ENCODE measurements at regions not wholly inside any gene's neighbourhood (a gene's known extent, or its start where the extent isn't known, plus 50 kb on each side); places are given as distances from the start of the nearest gene placed in this dataset.
A peak's percentile ranks its signal among the peaks of the same experiment; 100 is the strongest.
"Not testable (repeated sequence)": the region's sequence is repeated elsewhere in the genome, so short reads cannot be mapped to it uniquely, and the experiment has no call there.

- FAIRE-seq (no peak), DNase-seq (ENCODE audit: low spot score) (no peak)
These were observed 526.6 kb upstream of the CCDC196 start for GRCh38 chr14:65959563-65960024.

DNA sequence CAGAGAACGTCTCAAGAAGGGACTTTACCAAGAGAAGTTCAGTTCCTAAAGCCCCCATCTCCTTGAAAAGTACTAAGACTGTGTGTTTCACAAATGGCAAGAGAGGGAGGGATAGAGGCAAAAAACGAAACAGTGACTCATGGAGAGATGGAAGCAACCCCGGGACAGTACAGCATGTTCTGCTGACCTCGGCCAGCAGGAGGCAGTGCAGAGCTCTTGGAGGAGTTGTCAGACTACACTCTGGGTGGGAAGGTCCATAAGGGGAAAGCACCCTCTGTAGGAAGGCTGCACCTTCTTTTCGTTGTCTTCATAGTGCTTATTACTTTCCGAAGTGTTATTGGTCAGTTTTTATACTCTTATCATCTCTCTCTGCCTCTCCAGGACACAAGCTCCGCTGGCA lies 525.2 kb upstream of the CCDC196 start:
- DNase-seq (ENCODE audit: low spot score) (peak; percentile 69), FAIRE-seq (peak; percentile 68)

GRCh38 chr14:65962952-65963351 lies 523.2 kb upstream of the CCDC196 start:
- FAIRE-seq (no peak), DNase-seq (ENCODE audit: low spot score) (no peak)

GRCh38 chr14:65964366-65964765 lies 521.8 kb upstream of the CCDC196 start:
- FAIRE-seq: no peak
- DNase-seq (ENCODE audit: low spot score): no peak

DNA sequence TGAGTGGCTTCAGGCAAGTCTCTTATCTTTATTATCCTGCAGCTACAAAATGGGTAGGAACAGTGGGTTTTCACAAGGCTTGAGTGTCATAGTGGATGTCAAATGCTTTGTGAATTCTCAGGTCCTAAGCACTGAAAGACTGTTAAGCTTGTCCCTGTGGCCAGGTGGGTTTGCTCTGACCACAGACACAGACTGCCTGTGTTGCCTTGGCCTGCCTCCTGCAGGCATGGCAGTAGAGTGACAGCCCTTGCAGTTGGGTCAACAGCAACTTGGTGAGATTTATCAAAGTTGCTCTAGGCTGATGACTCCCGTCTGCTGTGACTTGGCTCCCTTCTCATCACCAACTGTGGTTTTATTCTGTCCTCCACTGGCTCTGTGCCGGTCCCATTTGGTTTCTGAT lies 520.0 kb upstream of the CCDC196 start:
- DNase-seq (ENCODE audit: low spot score) (no peak), FAIRE-seq (peak; percentile 40)

- FAIRE-seq: peak; percentile 52
- DNase-seq (ENCODE audit: low spot score): no peak
These were observed 513.8 kb upstream of the CCDC196 start for GRCh38 chr14:65972346-65972870.

GRCh38 chr14:65972891-65973290 lies 513.3 kb upstream of the CCDC196 start:
- FAIRE-seq: peak; percentile 92
- no peak for DNase-seq (ENCODE audit: low spot score)

GRCh38 chr14:65975865-65976264 lies 510.3 kb upstream of the CCDC196 start:
- FAIRE-seq (peak; percentile 53), DNase-seq (ENCODE audit: low spot score) (no peak)

GRCh38 chr14:65976761-65977404 lies 509.3 kb upstream of the CCDC196 start:
- DNase-seq (ENCODE audit: low spot score): no peak
- peak; percentile 68 for FAIRE-seq

DNA sequence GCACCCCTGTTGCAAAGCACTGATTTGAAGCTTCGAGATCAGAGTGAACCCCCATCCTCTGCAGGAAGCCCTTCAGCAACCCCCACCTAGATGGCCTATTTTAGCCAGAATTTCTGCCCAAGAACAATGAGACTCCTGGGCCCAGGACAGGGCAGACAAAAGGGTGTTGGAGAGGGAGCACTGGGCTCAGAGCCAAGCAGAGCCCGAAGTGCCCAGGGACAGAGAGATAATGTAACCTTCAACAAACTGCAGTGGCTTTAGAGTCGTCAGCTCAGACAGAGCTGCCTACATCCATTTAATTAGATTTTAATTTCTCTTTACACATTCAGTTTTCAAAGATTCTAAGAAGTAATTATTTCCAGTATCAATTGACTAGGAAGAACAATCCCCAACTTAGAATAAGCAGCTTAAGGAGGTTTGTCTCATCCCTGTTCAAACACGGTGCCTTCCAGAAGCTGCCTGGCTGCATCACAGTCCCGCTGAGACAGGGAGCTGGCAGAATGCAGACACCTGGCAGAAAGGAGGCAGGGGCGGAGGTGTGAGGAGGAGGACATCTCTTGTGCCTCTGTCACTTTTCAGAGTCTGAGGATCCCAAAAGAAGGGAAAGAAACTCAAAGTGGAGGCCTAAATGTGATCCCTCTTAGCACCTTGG lies 504.9 kb upstream of the CCDC196 start:
- FAIRE-seq (no peak), DNase-seq (ENCODE audit: low spot score) (no peak)

DNA sequence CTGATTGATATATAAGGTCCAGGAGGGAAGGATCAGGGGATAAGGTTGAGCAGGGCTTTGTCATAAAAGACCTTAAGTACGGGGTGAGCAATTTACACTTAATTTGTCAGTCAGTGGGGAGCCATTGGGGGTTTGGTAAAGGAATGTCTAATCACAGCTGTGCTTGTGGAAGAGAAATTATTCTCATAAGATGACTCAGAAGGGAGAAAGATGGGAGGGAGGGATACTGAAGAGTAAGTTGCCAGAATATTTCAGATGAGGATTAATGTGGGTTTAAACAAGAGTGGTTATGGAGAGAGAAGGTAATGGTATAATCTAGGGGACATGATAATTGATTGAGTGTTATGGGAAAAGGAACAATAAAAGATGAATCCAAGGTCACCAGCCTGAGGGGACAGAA lies 500.1 kb upstream of the CCDC196 start:
- FAIRE-seq: no peak
- no peak for DNase-seq (ENCODE audit: low spot score)

DNA sequence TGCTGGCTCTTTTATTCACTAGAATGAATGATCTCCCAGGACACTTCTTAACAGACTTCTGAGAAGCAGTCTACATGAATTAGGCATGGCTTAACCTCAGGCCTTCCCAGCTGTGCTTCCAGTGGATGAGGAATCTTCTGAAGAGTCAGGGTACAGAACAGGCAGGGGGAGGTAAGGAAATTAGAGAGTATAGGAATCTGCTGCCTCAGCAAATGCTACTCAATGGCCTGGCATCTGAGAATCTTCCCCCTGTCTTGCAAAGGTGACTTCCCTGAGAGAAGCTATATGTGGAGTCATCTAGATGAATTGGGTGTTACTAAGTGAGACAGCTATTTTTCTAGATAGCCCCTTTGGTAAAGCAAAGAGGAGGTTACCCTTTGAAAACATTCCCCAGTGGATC lies 496.2 kb upstream of the CCDC196 start:
- FAIRE-seq: no peak
- DNase-seq (ENCODE audit: low spot score): no peak

- FAIRE-seq: peak; percentile 97
- DNase-seq (ENCODE audit: low spot score): no peak
These were observed 495.1 kb upstream of the CCDC196 start for GRCh38 chr14:65991104-65991503.

GRCh38 chr14:65991935-65992334 lies 494.2 kb upstream of the CCDC196 start:
- DNase-seq (ENCODE audit: low spot score); FAIRE-seq: not testable (repeated sequence)

DNA sequence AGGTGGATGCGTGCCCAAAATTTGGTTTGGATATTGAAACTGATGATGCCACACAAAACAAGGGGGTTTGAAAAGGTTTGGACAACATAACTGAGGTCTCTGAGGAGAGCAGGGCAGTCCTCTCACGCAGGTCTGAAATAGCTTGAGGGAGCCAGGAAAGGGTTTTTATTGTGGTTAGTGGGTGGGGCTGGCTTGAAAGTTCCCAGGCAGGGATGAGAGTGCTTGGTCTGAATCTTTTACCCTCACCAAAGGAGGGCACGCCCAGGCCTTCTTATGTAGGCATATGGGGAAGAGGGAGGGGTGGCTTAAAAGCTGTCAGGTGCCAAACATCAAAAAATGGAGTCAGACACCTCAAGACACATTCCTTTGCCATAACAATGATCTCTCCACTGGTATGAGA lies 493.1 kb upstream of the CCDC196 start:
- no peak for FAIRE-seq
- DNase-seq (ENCODE audit: low spot score): no peak

- DNase-seq (ENCODE audit: low spot score) (no peak), FAIRE-seq (no peak)
These were observed 492.2 kb upstream of the CCDC196 start for GRCh38 chr14:65993996-65994395.

DNA sequence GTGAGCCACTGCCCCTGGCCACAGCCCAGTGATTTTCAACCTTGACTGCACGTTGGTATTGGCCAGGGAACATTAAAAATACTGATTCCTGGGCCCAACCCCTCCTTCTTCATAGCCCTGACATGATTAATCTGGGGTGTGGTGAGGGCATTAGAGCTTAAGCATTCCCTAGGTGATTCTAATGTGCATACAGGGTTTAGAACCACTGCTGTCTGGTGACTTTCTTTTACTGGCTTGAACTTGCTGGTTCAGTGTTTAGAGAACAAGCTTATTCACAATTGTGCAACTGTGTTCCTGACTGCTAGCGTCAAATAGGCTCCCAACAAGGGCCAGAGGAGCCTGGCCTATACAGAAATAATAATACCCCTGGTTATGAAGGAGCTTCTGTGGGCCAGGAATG lies 488.8 kb upstream of the CCDC196 start:
- no peak for DNase-seq (ENCODE audit: low spot score)
- FAIRE-seq: no peak

- FAIRE-seq: no peak
These were observed 486.3 kb upstream of the CCDC196 start for GRCh38 chr14:65999865-66000264.

DNA sequence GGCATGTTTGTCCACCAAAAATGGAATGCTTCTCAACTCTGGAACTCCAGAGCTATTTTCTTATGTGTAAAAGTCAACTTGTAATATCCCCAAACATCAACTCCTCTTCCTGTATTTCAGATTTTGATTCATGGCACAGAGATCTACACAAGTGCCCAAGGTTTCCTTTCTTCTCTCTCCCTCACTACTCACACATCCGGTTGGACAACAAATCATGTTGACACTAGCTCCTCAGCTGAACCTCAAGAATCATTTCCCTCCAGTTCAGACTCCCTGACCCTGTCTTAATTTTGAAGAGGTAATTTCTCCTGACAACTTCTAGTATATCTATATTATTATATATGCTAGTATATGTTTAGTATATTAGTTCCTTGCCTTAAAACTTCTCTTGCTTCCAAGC lies 485.4 kb upstream of the CCDC196 start:
- FAIRE-seq (no peak), DNase-seq (ENCODE audit: low spot score) (no peak)

More at GRCh38 chr14:65999865-66000264, 486.3 kb upstream of the CCDC196 start:
- DNase-seq (ENCODE audit: low spot score): no peak

DNA sequence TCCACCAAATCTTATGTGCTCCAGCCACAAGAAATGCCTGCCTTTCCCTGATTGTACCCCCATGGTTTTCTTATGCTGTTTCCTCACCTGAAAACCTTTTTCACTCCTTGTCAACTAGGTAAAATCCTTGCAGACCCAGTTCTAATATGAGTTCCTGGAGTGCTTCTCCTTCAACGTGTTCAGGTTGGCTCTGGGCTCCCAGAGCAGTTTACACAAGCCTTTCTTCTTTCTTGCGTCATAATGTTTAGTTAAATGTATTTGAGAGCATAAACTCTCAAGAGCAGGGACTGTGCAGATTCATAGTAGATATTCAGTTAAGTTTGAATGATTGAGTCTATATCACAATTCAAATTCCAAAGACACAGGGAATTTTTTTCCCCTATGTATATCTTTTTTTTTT lies 484.8 kb upstream of the CCDC196 start:
- FAIRE-seq (no peak), DNase-seq (ENCODE audit: low spot score) (no peak)

DNA sequence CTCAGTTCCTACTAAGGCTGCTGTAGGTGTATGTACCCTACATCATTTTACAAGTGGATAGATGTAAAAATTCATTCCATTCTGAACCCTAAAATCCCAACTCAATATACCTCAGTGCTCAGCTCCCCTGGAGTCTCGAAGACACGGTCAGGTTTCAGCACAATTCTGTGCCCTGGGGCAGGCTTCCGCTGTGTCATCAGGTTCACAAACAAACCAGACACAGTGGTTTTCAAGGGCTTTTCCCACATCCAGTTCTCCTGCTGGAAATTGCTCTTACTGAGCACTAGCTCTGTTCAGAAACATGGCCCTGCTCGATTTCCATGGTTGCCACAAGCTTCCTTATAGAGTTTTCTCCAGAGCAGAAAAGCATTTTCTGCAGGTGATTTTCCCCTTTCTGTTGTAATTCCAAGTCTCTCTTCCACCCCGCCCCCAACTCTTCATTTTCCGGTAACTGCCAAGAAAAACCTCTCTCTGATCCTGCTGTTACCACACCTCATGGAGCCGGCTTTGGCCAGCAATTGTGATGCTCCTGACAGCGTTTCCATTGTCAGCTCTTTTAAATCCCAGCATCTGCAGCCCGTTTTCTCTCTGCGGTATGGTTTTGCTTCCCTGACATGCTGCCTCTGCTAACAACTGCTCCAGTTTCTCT lies 483.0 kb upstream of the CCDC196 start:
- FAIRE-seq (no peak), DNase-seq (ENCODE audit: low spot score) (no peak)

- DNase-seq (ENCODE audit: low spot score) (no peak), FAIRE-seq (peak; percentile 87)
These were observed 480.2 kb upstream of the CCDC196 start for GRCh38 chr14:66005900-66006434.

All from urothelium cell line (cell line).